ENCODE measurements at regions not wholly inside any gene's neighbourhood (a gene's known extent, or its start where the extent isn't known, plus 50 kb on each side); places are given as distances from the start of the nearest gene placed in this dataset.

GRCh38 chr20:62591122-62591468 lies 51.2 kb upstream of the SLCO4A1 start:
- TF ChIP-seq CTCF (IDR thresholded peaks at IDR 0.05 in 8 of 11, conservative IDR thresholded peaks at IDR 0.05 in 3 of 11) = no peak
- TF ChIP-seq POLR2AphosphoS5 (IDR thresholded peaks at IDR 0.05) = no peak
- TF ChIP-seq POLR2A (IDR thresholded peaks at IDR 0.05) = no peak
- H3K36me3 ChIP-seq = no peaks in the 10 kb centered on the region
- H3K27me3 ChIP-seq (replicated peaks in 1 of 7) = peaks cover 0 to 75% (median 5%) of the 10 kb centered on the region in 7 donors
- no peak overlapping the region for H3K27ac ChIP-seq
- no peaks in the 10 kb centered on the region for H3K9me3 ChIP-seq
- H3K4me1 ChIP-seq = peaks cover 0 to 29% (median 12%) of the 10 kb centered on the region in 6 donors
- intact Hi-C loops (cut with DNase I; ENCODE audit: low total_unique reads) = no loop called here
- DNase-seq = no peak
- 73 to 78% (median 76%) methylated on average over 10 to 11 of the region's 11 CpGs for WGBS, 5 donors
- no peak overlapping the region for H3K4me3 ChIP-seq

- Histone ChIP-seq H3K36me3 (no peaks in the 10 kb centered on the region), H3K4me1 (peaks cover 0 to 34% (median 16%) of the 10 kb centered on the region in 6 donors), H3K27ac (no peak overlapping the region), H3K27me3 (replicated peaks in 1 of 7) (peaks cover 0 to 75% (median 10%) of the 10 kb centered on the region in 7 donors), H3K4me3 (no peak overlapping the region), H3K9me3 (no peaks in the 10 kb centered on the region)
- intact Hi-C loops (cut with DNase I; ENCODE audit: low total_unique reads) = no loop called here
- no peak for DNase-seq
- 86 to 93% (median 88%) methylated on average over 9 to 10 of the region's 10 CpGs for WGBS, 5 donors
- TF ChIP-seq POLR2A (IDR thresholded peaks at IDR 0.05) = no peak
- TF ChIP-seq POLR2AphosphoS5 (IDR thresholded peaks at IDR 0.05) = no peak
- no peak for TF ChIP-seq CTCF (IDR thresholded peaks at IDR 0.05 in 8 of 11, conservative IDR thresholded peaks at IDR 0.05 in 3 of 11)
Observed at GRCh38 chr20:62591591-62591990, 50.7 kb upstream of the SLCO4A1 start.

Small RNAs in the stretch of these regions (microRNA-seq; reads per million reads assigned to microRNA genes)
- gene MIR1-1 = 0.36 to 1.4 (median 0.85) reads per million in 3 donors
- gene MIR133A2 = 0 reads per million in 3 donors

Small RNAs in the stretch of these regions (small RNA-seq; reads per million reads assigned to genes)
- gene MIR1-1 = 0 reads per million in 4 donors

Measured in spleen (tissue), 11 donors.